ENCODE measurements at regions not wholly inside any gene's neighbourhood (a gene's known extent, or its start where the extent isn't known, plus 50 kb on each side); places are given as distances from the start of the nearest gene placed in this dataset.

- FAIRE-seq (no peak), DNase-seq (no peak)
- no peak overlapping the region for H3K4me3 ChIP-seq (ENCODE audit: low read length in 3 of 3)
- H3K27me3 ChIP-seq (ENCODE audit: control insufficient read depth, insufficient read depth, low read length), result no peaks in the 10 kb centered on the region
- no peaks in the 10 kb centered on the region for H3K9me3 ChIP-seq (ENCODE audit: control insufficient read depth in 2 of 3, insufficient read depth in 1 of 3, low read length in 3 of 3)
- H3K36me3 ChIP-seq (ENCODE audit: control insufficient read depth in 2 of 3, insufficient read depth in 3 of 3, low read length in 3 of 3), result no peaks in the 10 kb centered on the region
- no peak for TF ChIP-seq CTCF (IDR thresholded peaks at IDR 0.05; ENCODE audit: borderline replicate concordance, extremely low read depth, insufficient read depth)
- no peak overlapping the region for H3K9ac ChIP-seq (ENCODE audit: low read length in 3 of 3)
- H3K27ac ChIP-seq (ENCODE audit: low read depth in 2 of 2, low read length in 2 of 2), result no peak overlapping the region
- no peaks in the 10 kb centered on the region for H3K4me1 ChIP-seq (ENCODE audit: control insufficient read depth in 2 of 3, insufficient read depth in 2 of 3, low read depth in 1 of 3, low read length in 3 of 3)
- intact Hi-C loops (cut with DNase I), result no loop called here
Measured at GRCh38 chr14:84208451-84208850, 1321.5 kb upstream of the FLRT2 start.

GRCh38 chr14:84209031-84209430 lies 1320.9 kb upstream of the FLRT2 start:
- no peak for TF ChIP-seq CTCF (IDR thresholded peaks at IDR 0.05; ENCODE audit: borderline replicate concordance, extremely low read depth, insufficient read depth)
- Histone ChIP-seq H3K27me3 (ENCODE audit: control insufficient read depth, insufficient read depth, low read length) (no peaks in the 10 kb centered on the region), H3K9me3 (ENCODE audit: control insufficient read depth in 2 of 3, insufficient read depth in 1 of 3, low read length in 3 of 3) (no peaks in the 10 kb centered on the region), H3K4me3 (ENCODE audit: low read length in 3 of 3) (no peak overlapping the region), H3K36me3 (ENCODE audit: control insufficient read depth in 2 of 3, insufficient read depth in 3 of 3, low read length in 3 of 3) (no peaks in the 10 kb centered on the region), H3K27ac (ENCODE audit: low read depth in 2 of 2, low read length in 2 of 2) (no peak overlapping the region), H3K9ac (ENCODE audit: low read length in 3 of 3) (no peak overlapping the region), H3K4me1 (ENCODE audit: control insufficient read depth in 2 of 3, insufficient read depth in 2 of 3, low read depth in 1 of 3, low read length in 3 of 3) (no peaks in the 10 kb centered on the region)
- DNase-seq (no peak), FAIRE-seq (no peak)
- intact Hi-C loops (cut with DNase I), result no loop called here

- Histone ChIP-seq H3K27ac (ENCODE audit: low read depth in 2 of 2, low read length in 2 of 2) (no peak overlapping the region), H3K9ac (ENCODE audit: low read length in 3 of 3) (no peak overlapping the region), H3K36me3 (ENCODE audit: control insufficient read depth in 2 of 3, insufficient read depth in 3 of 3, low read length in 3 of 3) (no peaks in the 10 kb centered on the region), H3K27me3 (ENCODE audit: control insufficient read depth, insufficient read depth, low read length) (no peaks in the 10 kb centered on the region), H3K4me1 (ENCODE audit: control insufficient read depth in 2 of 3, insufficient read depth in 2 of 3, low read depth in 1 of 3, low read length in 3 of 3) (no peaks in the 10 kb centered on the region), H3K4me3 (ENCODE audit: low read length in 3 of 3) (no peak overlapping the region), H3K9me3 (ENCODE audit: control insufficient read depth in 2 of 3, insufficient read depth in 1 of 3, low read length in 3 of 3) (peaks cover 0 to 8% (median 2%) of the 10 kb centered on the region in 3 donors)
- FAIRE-seq (no peak), DNase-seq (no peak)
- no peak for TF ChIP-seq CTCF (IDR thresholded peaks at IDR 0.05; ENCODE audit: borderline replicate concordance, extremely low read depth, insufficient read depth)
- intact Hi-C loops (cut with DNase I), result no loop called here
Measured at GRCh38 chr14:84217066-84217465, 1312.9 kb upstream of the FLRT2 start.

GRCh38 chr14:84225268-84225667 lies 1304.7 kb upstream of the FLRT2 start:
- no peaks in the 10 kb centered on the region for H3K9me3 ChIP-seq (ENCODE audit: control insufficient read depth in 2 of 3, insufficient read depth in 1 of 3, low read length in 3 of 3)
- FAIRE-seq, result no peak
- no peak overlapping the region for H3K9ac ChIP-seq (ENCODE audit: low read length in 3 of 3)
- H3K4me3 ChIP-seq (ENCODE audit: low read length in 3 of 3), result no peak overlapping the region
- no peak for TF ChIP-seq CTCF (IDR thresholded peaks at IDR 0.05; ENCODE audit: borderline replicate concordance, extremely low read depth, insufficient read depth)
- no peaks in the 10 kb centered on the region for H3K36me3 ChIP-seq (ENCODE audit: control insufficient read depth in 2 of 3, insufficient read depth in 3 of 3, low read length in 3 of 3)
- no peaks in the 10 kb centered on the region for H3K4me1 ChIP-seq (ENCODE audit: control insufficient read depth in 2 of 3, insufficient read depth in 2 of 3, low read depth in 1 of 3, low read length in 3 of 3)
- no peak overlapping the region for H3K27ac ChIP-seq (ENCODE audit: low read depth in 2 of 2, low read length in 2 of 2)
- intact Hi-C loops (cut with DNase I), result no loop called here
- DNase-seq, result no peak
- H3K27me3 ChIP-seq (ENCODE audit: control insufficient read depth, insufficient read depth, low read length), result no peaks in the 10 kb centered on the region

All from kidney (tissue), 13 donors.